Parathyroid adenoma (tissue), 2 donors: ENCODE measurements at regions not wholly inside any gene's neighbourhood (a gene's known extent, or its start where the extent isn't known, plus 50 kb on each side); places are given as distances from the start of the nearest gene placed in this dataset.

ENCODE experiments used
- H2AFZ ChIP-seq: fragments of 300-600 bp; sonication (generic); one replicate; pipeline ENCODE4 v1.7.0; 2017; ENCODE audit warnings: antibody characterized with exemption, mild to moderate bottlenecking
- H3K27ac ChIP-seq: fragments of 300-600 bp; sonication (generic); one replicate; pipeline ENCODE4 v1.7.0; 2017
- H3K27me3 ChIP-seq: fragments of 300-600 bp; sonication (generic); one replicate; pipeline ENCODE4 v1.7.0; 2017; ENCODE audit warnings: low read length; ENCODE audit not compliant: control insufficient read depth, insufficient read depth
- H3K36me3 ChIP-seq: fragments of 300-600 bp; sonication (generic); one replicate; pipeline ENCODE4 v1.7.0; 2017; ENCODE audit warnings: low read length; ENCODE audit not compliant: control insufficient read depth, insufficient read depth
- H3K4me1 ChIP-seq: fragments of 300-600 bp; sonication (generic); one replicate; pipeline ENCODE4 v1.7.0; 2017; ENCODE audit warnings: control low read depth
- H3K4me2 ChIP-seq: fragments of 300-600 bp; sonication (generic); one replicate; pipeline ENCODE4 v1.7.0; 2017; ENCODE audit warnings: low read length
- H3K4me3 ChIP-seq: fragments of 300-600 bp; sonication (generic); one replicate; pipeline ENCODE4 v1.7.0; 2017; ENCODE audit warnings: low read depth, low read length
- H3K79me2 ChIP-seq: fragments of 300-600 bp; sonication (generic); one replicate; pipeline ENCODE4 v1.7.0; 2017; ENCODE audit warnings: control low read depth
- H3K9ac ChIP-seq: fragments of 300-600 bp; sonication (generic); one replicate; pipeline ENCODE4 v1.7.0; 2017; ENCODE audit warnings: mild to moderate bottlenecking
- H3K9me3 ChIP-seq: fragments of 300-600 bp; sonication (generic); one replicate; pipeline ENCODE4 v1.7.0; 2017; ENCODE audit warnings: low read length; ENCODE audit not compliant: control insufficient read depth
- TF ChIP-seq, protein P1 (sequence below): fragments of 300-600 bp; sonication (generic); IDR thresholded peaks from one replicate; pipeline ENCODE4 v1.7.0; 2017; ENCODE audit warnings: antibody characterized with exemption, mild to moderate bottlenecking
- donor health status: primary hyperparathyroidism.

DNA sequence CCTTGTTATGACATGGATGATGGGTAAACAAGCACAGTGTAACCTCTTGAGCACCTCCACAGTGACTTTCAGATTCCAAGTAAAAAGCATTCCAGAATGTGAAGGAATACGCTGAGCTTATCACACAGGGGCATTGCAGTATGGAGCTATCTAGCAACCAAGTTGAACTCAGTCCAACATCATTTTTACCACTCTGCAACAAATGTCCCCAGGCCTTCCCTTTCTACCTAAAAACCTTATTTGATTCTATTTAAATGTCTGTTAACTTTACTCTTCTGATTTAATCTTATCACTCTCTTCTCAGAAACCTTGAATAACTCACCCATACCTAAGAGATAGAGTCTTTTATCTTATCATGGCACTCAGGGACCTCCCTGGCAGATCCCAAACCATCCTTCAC lies 195.8 kb upstream of the CDYL start:
- H3K9me3 ChIP-seq = no peaks in the 10 kb centered on the region
- H3K4me3 ChIP-seq = no peak overlapping the region
- no peaks in the 10 kb centered on the region for H3K36me3 ChIP-seq
- H3K27me3 ChIP-seq = no peaks in the 10 kb centered on the region
- H3K4me1 ChIP-seq = no peaks in the 10 kb centered on the region
- H3K27ac ChIP-seq = no peak overlapping the region
- H3K9ac ChIP-seq = no peak overlapping the region
- H3K4me2 ChIP-seq = no peak overlapping the region
- TF ChIP-seq, protein P1, sequence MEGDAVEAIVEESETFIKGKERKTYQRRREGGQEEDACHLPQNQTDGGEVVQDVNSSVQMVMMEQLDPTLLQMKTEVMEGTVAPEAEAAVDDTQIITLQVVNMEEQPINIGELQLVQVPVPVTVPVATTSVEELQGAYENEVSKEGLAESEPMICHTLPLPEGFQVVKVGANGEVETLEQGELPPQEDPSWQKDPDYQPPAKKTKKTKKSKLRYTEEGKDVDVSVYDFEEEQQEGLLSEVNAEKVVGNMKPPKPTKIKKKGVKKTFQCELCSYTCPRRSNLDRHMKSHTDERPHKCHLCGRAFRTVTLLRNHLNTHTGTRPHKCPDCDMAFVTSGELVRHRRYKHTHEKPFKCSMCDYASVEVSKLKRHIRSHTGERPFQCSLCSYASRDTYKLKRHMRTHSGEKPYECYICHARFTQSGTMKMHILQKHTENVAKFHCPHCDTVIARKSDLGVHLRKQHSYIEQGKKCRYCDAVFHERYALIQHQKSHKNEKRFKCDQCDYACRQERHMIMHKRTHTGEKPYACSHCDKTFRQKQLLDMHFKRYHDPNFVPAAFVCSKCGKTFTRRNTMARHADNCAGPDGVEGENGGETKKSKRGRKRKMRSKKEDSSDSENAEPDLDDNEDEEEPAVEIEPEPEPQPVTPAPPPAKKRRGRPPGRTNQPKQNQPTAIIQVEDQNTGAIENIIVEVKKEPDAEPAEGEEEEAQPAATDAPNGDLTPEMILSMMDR = no peak
- H2AFZ ChIP-seq = no peak overlapping the region
- H3K79me2 ChIP-seq = no peaks in the 10 kb centered on the region

DNA sequence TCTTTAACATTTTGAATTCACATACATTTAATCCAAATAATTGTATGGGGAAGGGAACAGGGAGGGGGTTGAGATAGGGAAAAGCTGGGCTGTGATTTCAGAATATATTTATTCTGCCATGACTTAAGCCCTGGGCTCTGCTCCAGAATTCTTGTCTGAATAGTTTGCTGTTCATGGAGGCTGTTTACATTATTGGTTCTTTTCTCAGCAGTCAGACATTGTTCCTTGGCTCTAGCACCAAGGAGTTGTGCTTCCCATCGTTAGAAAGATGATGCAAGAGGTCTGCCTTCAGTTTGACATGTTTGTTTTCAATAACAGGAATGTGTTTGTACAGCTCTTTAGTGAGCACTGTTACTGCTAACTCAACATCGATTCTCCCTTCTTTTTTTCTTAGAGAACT lies 198.8 kb upstream of the CDYL start:
- no peaks in the 10 kb centered on the region for H3K9me3 ChIP-seq
- TF ChIP-seq, protein P1 = no peak
- no peaks in the 10 kb centered on the region for H3K4me1 ChIP-seq
- no peak overlapping the region for H3K4me2 ChIP-seq
- H3K4me3 ChIP-seq = no peak overlapping the region
- no peaks in the 10 kb centered on the region for H3K36me3 ChIP-seq
- H3K27me3 ChIP-seq = no peaks in the 10 kb centered on the region
- H3K27ac ChIP-seq = no peak overlapping the region
- H2AFZ ChIP-seq = no peak overlapping the region
- no peaks in the 10 kb centered on the region for H3K79me2 ChIP-seq
- no peak overlapping the region for H3K9ac ChIP-seq

DNA sequence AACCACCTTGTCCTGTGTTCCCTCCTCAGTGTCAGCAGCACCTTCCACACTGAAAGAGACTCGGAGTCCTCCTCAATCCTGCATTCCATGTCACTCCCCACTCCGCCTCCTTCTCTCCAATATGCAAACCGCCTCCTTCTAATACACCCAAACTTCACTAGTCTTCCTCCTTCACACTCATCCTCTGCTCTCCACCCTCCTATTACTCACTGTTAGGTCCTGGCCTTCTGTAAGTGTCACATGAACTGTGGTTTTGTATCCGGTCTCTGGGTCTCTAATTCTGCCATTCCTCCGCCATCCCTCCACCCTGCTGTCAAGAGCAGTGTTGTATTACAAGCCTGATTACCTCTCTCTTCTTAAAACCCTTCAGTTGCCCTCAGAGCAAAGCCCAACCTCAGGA lies 200.5 kb upstream of the CDYL start:
- Histone ChIP-seq H3K4me2 (no peak overlapping the region), H3K27ac (no peak overlapping the region), H2AFZ (no peak overlapping the region), H3K9me3 (no peaks in the 10 kb centered on the region), H3K36me3 (no peaks in the 10 kb centered on the region), H3K4me3 (no peak overlapping the region), H3K79me2 (no peaks in the 10 kb centered on the region), H3K27me3 (no peaks in the 10 kb centered on the region), H3K4me1 (no peaks in the 10 kb centered on the region), H3K9ac (no peak overlapping the region)
- TF ChIP-seq, protein P1 = no peak

DNA sequence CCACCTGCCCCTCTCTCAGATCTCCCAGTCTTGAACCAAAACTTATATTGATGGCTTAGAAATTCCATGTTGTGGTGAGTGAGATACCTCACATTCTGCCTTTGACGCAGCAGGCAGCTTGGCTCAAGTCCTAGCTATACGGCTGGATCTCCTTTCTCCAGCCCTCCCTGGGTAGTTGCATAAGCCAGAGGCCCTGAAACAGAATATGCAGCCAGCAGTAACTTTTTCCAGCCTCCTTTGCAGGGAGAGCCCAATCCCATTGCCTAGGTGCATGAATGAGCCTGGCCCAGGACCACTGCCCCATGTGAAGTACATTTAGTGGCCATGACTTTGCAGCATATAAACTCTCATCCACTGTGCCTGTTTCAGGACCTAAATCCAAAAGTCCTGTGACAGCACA lies 202.2 kb upstream of the CDYL start:
- H3K9ac ChIP-seq = no peak overlapping the region

DNA sequence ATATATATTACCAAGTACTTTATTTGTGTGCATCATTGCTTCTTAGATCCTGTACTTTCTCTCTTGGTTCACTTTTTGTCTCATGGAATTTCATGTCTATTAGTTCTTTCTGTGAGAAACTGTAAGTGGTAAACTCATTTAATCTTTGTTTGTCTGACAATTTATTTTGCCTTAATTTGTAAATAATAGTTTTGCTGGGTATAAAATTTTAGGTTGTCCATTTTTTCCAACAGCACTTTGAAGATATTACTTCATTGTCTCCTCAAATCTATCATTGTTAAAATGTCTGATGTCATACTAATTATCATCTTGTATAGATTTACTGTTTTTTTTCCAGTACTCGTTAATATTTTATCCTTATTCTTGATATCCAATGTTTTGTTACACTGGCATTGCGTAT lies 205.2 kb upstream of the CDYL start:
- Histone ChIP-seq H3K9ac (no peak overlapping the region), H3K4me1 (no peaks in the 10 kb centered on the region), H3K36me3 (no peaks in the 10 kb centered on the region), H2AFZ (no peak overlapping the region), H3K9me3 (no peaks in the 10 kb centered on the region), H3K79me2 (no peaks in the 10 kb centered on the region), H3K4me2 (no peak overlapping the region), H3K4me3 (no peak overlapping the region), H3K27ac (no peak overlapping the region), H3K27me3 (no peaks in the 10 kb centered on the region)
- TF ChIP-seq, protein P1 = no peak

More for the DNA sequence above, 202.2 kb upstream of the CDYL start:
- Histone ChIP-seq H3K27ac (no peak overlapping the region), H3K4me3 (no peak overlapping the region), H2AFZ (no peak overlapping the region), H3K4me1 (no peaks in the 10 kb centered on the region), H3K9me3 (no peaks in the 10 kb centered on the region), H3K79me2 (no peaks in the 10 kb centered on the region), H3K4me2 (no peak overlapping the region), H3K27me3 (no peaks in the 10 kb centered on the region), H3K36me3 (no peaks in the 10 kb centered on the region)
- TF ChIP-seq, protein P1 = no peak
